ENCODE measurements at regions not wholly inside any gene's neighbourhood (a gene's known extent, or its start where the extent isn't known, plus 50 kb on each side); places are given as distances from the start of the nearest gene placed in this dataset.

GRCh38 chr6:147042679-147043078 lies 161.5 kb upstream of the STXBP5 start:
- H3K4me1 ChIP-seq (ENCODE audit: insufficient read depth, low read length), result no peaks in the 10 kb centered on the region
- H4K20me1 ChIP-seq (ENCODE audit: insufficient read depth, low read length), result no peaks in the 10 kb centered on the region
- peaks cover 3% of the 10 kb centered on the region for H3K36me3 Mint-ChIP-seq (ENCODE audit: low read depth, unreplicated experiment)
- no peaks in the 10 kb centered on the region for H3K27me3 ChIP-seq (ENCODE audit: insufficient read depth, low read length)
- H3K4me3 Mint-ChIP-seq (ENCODE audit: unreplicated experiment), result no peak overlapping the region
- H3K4me2 ChIP-seq (ENCODE audit: low read length), result no peak overlapping the region
- H3K27me3 Mint-ChIP-seq (ENCODE audit: low read depth, unreplicated experiment), result peaks cover 3% of the 10 kb centered on the region
- H3K9ac ChIP-seq (ENCODE audit: low read length), result no peak overlapping the region
- H3K4me3 ChIP-seq (ENCODE audit: insufficient read depth, low read depth, low read length), result no peak overlapping the region
- no peaks in the 10 kb centered on the region for H3K36me3 ChIP-seq (ENCODE audit: insufficient read depth, low read length)
- peaks cover 6% of the 10 kb centered on the region for H3K9me3 ChIP-seq (ENCODE audit: insufficient read depth, low read depth, low read length)
- FAIRE-seq (no peak), DNase-seq (ENCODE audit: low read depth) (no peak)
- no peak overlapping the region for H2AFZ ChIP-seq (ENCODE audit: low read depth, low read length)
- H3K27ac Mint-ChIP-seq (ENCODE audit: unreplicated experiment), result no peak overlapping the region
- H3K79me2 ChIP-seq (ENCODE audit: insufficient read depth, low read length), result no peaks in the 10 kb centered on the region
- H3K27ac ChIP-seq (ENCODE audit: low read depth, low read length), result no peak overlapping the region
- H3K4me1 Mint-ChIP-seq (ENCODE audit: low read depth, unreplicated experiment), result no peaks in the 10 kb centered on the region
- TF ChIP-seq CTCF (IDR thresholded peaks at IDR 0.05; ENCODE audit: insufficient read depth, low read depth, low read length), result no peak
- no peak for TF ChIP-seq EZH2 (IDR thresholded peaks at IDR 0.05; ENCODE audit: insufficient read depth, low read length)
- H3K9me3 Mint-ChIP-seq (ENCODE audit: unreplicated experiment), result peaks cover 16% of the 10 kb centered on the region

GRCh38 chr6:147043994-147044477 lies 160.2 kb upstream of the STXBP5 start:
- Histone ChIP-seq H3K4me2 (ENCODE audit: low read length) (no peak overlapping the region), H3K27me3 (ENCODE audit: insufficient read depth, low read length) (no peaks in the 10 kb centered on the region), H3K9ac (ENCODE audit: low read length) (no peak overlapping the region), H3K36me3 (ENCODE audit: insufficient read depth, low read length) (no peaks in the 10 kb centered on the region), H3K79me2 (ENCODE audit: insufficient read depth, low read length) (no peaks in the 10 kb centered on the region), H2AFZ (ENCODE audit: low read depth, low read length) (no peak overlapping the region), H3K27ac (ENCODE audit: low read depth, low read length) (no peak overlapping the region), H3K9me3 (ENCODE audit: insufficient read depth, low read depth, low read length) (peaks cover 6% of the 10 kb centered on the region), H3K4me3 (ENCODE audit: insufficient read depth, low read depth, low read length) (no peak overlapping the region), H4K20me1 (ENCODE audit: insufficient read depth, low read length) (no peaks in the 10 kb centered on the region), H3K4me1 (ENCODE audit: insufficient read depth, low read length) (no peaks in the 10 kb centered on the region)
- no peak overlapping the region for H3K4me3 Mint-ChIP-seq (ENCODE audit: unreplicated experiment)
- DNase-seq (ENCODE audit: low read depth), result peak; percentile 27
- H3K27ac Mint-ChIP-seq (ENCODE audit: unreplicated experiment), result peak overlapping the region; percentile 58
- no peaks in the 10 kb centered on the region for H3K4me1 Mint-ChIP-seq (ENCODE audit: low read depth, unreplicated experiment)
- FAIRE-seq, result no peak
- no peak for TF ChIP-seq CTCF (IDR thresholded peaks at IDR 0.05; ENCODE audit: insufficient read depth, low read depth, low read length)
- TF ChIP-seq EZH2 (IDR thresholded peaks at IDR 0.05; ENCODE audit: insufficient read depth, low read length), result no peak
- H3K36me3 Mint-ChIP-seq (ENCODE audit: low read depth, unreplicated experiment), result peaks cover 3% of the 10 kb centered on the region
- H3K9me3 Mint-ChIP-seq (ENCODE audit: unreplicated experiment), result peaks cover 16% of the 10 kb centered on the region
- H3K27me3 Mint-ChIP-seq (ENCODE audit: low read depth, unreplicated experiment), result no peaks in the 10 kb centered on the region

- Histone ChIP-seq H3K79me2 (ENCODE audit: insufficient read depth, low read length) (no peaks in the 10 kb centered on the region), H3K27ac (ENCODE audit: low read depth, low read length) (no peak overlapping the region), H2AFZ (ENCODE audit: low read depth, low read length) (no peak overlapping the region), H3K36me3 (ENCODE audit: insufficient read depth, low read length) (no peaks in the 10 kb centered on the region), H4K20me1 (ENCODE audit: insufficient read depth, low read length) (no peaks in the 10 kb centered on the region), H3K27me3 (ENCODE audit: insufficient read depth, low read length) (no peaks in the 10 kb centered on the region), H3K4me2 (ENCODE audit: low read length) (no peak overlapping the region), H3K4me1 (ENCODE audit: insufficient read depth, low read length) (no peaks in the 10 kb centered on the region), H3K9me3 (ENCODE audit: insufficient read depth, low read depth, low read length) (peaks cover 6% of the 10 kb centered on the region), H3K4me3 (ENCODE audit: insufficient read depth, low read depth, low read length) (no peak overlapping the region), H3K9ac (ENCODE audit: low read length) (no peak overlapping the region)
- TF ChIP-seq EZH2 (IDR thresholded peaks at IDR 0.05; ENCODE audit: insufficient read depth, low read length) (no peak), CTCF (IDR thresholded peaks at IDR 0.05; ENCODE audit: insufficient read depth, low read depth, low read length) (no peak)
- H3K36me3 Mint-ChIP-seq (ENCODE audit: low read depth, unreplicated experiment), result peaks cover 3% of the 10 kb centered on the region
- no peak overlapping the region for H3K4me3 Mint-ChIP-seq (ENCODE audit: unreplicated experiment)
- FAIRE-seq, result no peak
- no peaks in the 10 kb centered on the region for H3K27me3 Mint-ChIP-seq (ENCODE audit: low read depth, unreplicated experiment)
- H3K9me3 Mint-ChIP-seq (ENCODE audit: unreplicated experiment), result peaks cover 16% of the 10 kb centered on the region
- no peak for DNase-seq (ENCODE audit: low read depth)
- no peak overlapping the region for H3K27ac Mint-ChIP-seq (ENCODE audit: unreplicated experiment)
- no peaks in the 10 kb centered on the region for H3K4me1 Mint-ChIP-seq (ENCODE audit: low read depth, unreplicated experiment)
These were observed 157.9 kb upstream of the STXBP5 start for GRCh38 chr6:147046141-147046877.
